ENCODE measurements at regions not wholly inside any gene's neighbourhood (a gene's known extent, or its start where the extent isn't known, plus 50 kb on each side); places are given as distances from the start of the nearest gene placed in this dataset.

DNA sequence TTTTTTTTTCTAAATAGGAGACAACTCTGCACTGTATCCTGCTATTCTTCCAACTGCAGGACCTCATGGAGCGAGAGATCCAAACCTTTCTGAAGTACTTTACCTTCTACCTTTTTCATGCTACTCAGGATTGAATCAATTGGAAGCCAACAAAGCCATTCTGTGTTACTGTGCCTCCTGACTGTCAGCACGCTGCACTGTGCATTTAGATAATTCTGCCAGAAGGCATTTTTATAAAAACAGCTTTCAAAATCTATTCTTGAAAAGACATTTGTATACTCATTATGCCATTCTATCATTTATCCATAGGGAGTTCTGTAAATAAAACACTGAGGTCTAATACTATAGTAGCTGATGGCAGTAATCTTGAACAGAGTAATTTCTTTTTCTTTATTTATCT, 142.8 kb downstream of the SLIT2 start:
- TF ChIP-seq POLR2A (IDR thresholded peaks at IDR 0.05) = no peak
- TF ChIP-seq, protein P1, sequence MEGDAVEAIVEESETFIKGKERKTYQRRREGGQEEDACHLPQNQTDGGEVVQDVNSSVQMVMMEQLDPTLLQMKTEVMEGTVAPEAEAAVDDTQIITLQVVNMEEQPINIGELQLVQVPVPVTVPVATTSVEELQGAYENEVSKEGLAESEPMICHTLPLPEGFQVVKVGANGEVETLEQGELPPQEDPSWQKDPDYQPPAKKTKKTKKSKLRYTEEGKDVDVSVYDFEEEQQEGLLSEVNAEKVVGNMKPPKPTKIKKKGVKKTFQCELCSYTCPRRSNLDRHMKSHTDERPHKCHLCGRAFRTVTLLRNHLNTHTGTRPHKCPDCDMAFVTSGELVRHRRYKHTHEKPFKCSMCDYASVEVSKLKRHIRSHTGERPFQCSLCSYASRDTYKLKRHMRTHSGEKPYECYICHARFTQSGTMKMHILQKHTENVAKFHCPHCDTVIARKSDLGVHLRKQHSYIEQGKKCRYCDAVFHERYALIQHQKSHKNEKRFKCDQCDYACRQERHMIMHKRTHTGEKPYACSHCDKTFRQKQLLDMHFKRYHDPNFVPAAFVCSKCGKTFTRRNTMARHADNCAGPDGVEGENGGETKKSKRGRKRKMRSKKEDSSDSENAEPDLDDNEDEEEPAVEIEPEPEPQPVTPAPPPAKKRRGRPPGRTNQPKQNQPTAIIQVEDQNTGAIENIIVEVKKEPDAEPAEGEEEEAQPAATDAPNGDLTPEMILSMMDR (IDR thresholded peaks at IDR 0.05) = no peak
- TF ChIP-seq POLR2AphosphoS5 (IDR thresholded peaks at IDR 0.05) = no peak
